GM19467 (cell line): ENCODE measurements at regions not wholly inside any gene's neighbourhood (a gene's known extent, or its start where the extent isn't known, plus 50 kb on each side); places are given as distances from the start of the nearest gene placed in this dataset.
A peak's percentile ranks its signal among the peaks of the same experiment; 100 is the strongest.

Source experiments
- ATAC-seq: cut with Tn5 transposase; IDR thresholded peaks from one replicate; pipeline ENCODE4 v1.9.1; 2021; ENCODE audit warnings: mild to moderate bottlenecking, moderate library complexity; ENCODE audit not compliant: unreplicated experiment

DNA sequence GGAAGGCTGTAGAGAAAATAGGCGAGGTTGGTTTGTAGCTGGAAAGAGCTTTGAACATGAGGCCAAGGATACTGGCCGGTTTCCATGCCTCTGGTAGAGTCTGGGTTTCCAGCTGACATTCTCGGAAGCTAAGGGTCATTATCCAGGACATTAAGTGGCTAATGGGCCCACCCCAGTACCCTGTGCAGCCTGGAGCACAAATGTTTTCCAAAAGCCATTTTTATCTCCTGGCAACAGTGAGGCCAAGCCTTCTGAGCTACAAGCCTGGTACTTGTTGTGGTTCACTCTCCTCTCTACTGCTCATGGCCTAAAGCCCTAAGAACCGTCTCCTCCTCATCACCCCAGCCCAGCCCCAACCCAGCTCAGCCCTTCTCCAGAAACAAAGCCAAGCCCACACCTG lies 122.9 kb downstream of the DMRTA2 start:
- ATAC-seq: no peak

DNA sequence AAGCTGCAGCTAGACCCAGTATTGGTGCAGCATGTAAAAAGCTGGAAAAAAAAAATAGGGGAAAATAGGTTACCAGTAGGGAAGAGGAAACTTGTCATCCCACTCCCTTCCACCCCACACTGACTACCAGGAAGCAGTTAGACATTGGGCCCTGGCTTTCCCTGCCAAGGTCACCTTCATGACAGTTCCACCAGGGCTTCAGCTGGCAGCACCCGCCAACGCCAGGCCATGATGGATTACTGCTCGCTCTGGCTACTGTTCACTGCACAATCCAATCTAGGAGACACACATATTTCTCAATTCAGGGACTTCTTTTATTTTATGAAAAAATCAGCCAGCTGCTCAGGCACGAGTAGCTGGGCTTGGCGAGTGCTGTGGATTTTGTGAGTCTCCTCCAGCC lies 127.7 kb downstream of the DMRTA2 start:
- ATAC-seq: no peak

DNA sequence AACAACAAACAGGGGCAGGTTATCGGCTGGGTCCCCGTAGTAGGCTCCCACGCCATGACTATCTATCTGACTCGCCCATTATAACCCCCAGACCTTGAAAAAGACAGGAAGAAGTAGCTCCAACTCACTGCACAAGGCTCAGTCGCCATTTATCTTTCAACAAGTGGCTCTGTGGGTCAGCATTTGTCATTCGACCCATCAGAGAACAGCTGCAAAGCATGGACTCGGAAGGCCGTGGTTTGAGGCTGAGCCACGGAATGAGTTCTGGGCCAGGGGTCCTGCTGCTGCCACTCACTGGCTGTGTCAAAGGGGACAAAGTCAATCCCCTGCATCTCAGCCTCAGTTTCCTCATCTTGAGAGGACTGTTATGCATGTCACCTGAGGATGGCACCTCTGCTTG lies 131.0 kb downstream of the DMRTA2 start:
- ATAC-seq: no peak

DNA sequence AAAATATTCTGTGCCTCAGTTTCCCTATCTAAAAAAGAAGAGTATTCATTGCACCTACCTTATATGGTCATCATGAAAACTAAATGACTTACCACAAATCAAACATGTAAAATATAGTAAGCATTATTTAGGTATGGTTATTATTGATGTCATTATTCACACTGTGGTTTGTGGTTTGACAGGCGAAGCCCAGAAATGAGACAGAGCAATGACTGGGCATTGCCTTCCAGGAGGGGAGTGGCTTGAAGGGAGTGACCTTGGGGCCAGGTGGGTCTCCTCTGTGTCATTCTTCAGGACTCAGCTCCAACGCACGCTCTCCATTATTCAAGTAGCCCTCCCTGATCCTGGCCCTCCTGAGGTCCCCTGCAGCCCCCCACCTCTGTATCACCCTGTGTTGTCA lies 133.7 kb downstream of the DMRTA2 start:
- ATAC-seq: no peak

DNA sequence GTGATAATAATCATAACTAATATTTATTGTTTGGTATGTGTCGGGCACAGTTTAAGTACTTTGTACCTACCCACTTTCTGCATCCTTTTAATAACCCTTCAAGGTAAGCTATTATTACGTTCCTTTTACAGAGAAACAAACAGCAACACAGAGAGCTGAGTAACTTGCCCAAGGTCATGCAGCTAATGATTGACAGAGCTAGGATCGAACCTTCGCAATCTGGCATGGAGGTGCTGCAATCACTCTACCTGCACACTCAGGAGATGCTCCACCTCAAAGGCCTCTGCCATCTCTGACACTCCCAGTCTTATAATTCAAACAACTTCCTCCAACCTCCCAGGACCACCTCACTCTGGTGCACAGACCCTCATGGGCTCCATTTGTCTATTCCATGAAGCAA lies 137.2 kb downstream of the DMRTA2 start:
- no peak for ATAC-seq

DNA sequence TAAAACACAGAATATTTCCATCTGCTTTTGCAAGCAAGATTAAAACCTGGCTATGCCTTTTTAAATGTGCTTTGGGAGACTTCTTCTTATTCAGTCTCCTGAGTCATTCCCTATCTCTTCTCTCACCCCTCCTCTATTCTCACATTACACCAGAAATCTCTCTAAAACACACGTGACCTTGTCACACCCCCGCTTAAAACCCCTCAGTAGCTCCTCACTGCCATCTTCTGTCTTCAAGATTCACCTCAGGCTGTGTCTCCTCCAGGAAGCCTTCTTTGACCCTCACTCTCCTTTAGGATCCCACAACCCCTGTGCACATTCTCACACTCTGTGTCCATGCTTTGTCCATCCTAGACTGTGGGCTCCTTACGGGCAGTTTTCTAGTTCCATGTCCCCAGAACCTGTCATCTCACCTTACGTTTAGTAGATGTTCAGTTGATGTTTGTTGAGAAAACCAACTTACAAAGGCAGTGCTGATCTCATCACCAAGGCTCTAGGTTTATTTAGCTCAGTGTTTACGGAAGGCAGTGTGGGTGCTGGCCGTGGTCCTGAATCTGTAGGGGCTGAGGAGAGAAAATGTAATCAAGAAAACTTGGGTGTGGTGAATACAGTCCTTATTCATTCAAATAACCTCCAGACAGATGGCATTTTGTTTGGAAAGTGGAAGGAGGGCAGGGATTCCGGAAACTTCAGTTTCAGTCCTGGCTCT lies 143.5 kb downstream of the DMRTA2 start:
- no peak for ATAC-seq

DNA sequence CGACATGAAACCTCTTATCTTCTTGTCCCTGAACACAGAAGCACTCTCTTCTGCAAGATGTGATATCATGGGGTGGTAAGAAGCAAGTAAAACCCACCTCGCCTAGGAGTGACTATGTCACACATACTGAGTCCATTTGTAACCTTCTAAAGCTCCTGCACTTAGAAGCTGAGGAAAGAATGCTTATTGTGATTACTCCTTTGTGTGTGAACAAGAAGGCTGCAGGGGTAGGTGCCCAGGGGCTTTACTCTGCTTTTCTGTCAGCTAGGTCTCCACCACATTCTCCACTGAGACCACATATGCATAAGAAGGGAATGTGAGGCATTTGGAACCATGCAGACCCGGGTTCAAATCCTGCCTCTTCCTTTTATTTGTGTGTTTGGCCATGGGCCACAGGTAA lies 144.3 kb downstream of the DMRTA2 start:
- ATAC-seq: no peak

DNA sequence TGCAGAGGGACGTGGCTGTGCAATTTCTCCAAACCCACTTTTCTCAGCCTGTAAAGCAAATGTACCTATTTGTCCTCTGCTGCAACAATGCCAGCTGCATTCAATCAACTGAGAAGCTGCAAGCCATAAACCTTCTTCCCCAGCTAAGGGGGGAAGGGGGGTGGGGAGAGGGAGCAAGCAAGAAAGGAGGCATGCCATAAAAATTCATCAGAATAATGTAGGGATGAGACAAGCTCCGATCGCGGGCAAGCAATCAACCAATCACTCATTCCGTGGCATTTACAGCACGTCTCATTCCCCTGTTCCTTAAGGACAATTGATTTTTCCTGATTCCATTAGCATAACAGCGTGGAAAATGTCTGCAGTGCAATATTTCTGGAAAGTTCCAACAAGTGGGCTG lies 144.8 kb downstream of the DMRTA2 start:
- ATAC-seq: no peak

DNA sequence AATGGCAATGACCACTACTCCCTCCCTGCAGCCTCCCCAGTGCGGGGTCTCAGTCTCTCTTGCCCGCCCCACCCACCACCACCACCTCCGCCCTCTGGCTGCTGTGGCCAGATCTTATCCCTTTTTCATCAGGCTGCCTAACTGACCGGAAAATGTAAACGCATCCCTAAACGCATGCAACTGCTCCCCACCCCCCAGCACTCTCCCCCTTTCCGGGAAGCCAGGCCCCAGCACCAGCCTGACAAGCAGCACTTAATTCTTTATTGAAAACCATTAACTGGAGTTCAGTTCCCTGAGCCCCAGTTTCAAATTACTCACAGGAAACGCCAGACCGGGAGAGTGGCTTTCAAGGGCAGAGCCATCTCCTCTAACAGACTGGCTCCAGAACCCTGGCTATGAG lies 147.7 kb downstream of the DMRTA2 start:
- ATAC-seq: no peak

DNA sequence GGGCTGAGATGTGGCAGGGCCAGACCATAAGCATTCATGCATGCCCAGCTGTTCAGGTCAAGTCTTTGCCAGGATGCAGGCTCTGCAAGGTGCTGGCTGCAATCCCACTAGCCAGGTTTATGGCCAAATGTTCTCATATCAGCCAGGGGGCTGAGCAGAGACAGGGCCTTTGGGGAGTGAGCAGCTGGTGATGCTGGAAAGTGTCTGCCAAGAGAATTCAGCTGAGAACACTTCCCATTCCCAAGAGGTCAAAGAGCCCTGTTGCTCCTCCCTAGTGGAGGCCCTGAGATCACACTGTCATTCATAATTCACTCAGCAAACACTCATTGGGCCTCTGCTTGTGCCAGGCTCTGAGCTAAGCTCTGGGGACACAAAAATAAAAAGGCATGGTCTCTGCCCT lies 150.3 kb downstream of the DMRTA2 start:
- ATAC-seq: no peak

DNA sequence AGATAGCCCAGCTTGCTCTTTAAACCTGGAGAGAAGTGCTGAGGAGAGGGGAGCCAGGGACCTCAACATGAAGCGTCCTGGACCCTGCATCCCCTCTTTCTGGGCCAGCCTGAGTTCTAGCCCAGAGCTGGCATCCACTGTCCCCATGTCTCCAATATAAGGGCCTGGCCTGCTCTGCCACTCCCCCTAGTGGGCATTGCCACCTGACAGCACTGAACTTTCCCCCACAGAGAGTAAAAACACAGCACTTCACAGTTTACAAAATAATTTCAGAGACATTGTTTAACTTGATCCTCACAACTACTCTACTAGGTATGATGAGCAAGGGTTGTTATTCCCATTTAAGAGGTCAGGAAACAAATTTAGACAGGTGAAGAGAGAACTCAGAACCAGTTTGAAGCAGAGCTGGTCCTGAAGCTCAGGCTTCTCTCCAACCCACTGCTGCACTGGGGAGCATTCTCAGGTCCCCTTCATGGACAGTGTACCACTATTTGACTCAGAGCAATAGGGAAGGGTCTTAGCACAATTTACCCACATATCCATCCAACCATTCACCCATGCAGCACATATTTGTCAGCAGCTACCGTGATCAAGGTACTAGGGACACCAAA lies 151.2 kb downstream of the DMRTA2 start:
- peak; percentile 69 for ATAC-seq

DNA sequence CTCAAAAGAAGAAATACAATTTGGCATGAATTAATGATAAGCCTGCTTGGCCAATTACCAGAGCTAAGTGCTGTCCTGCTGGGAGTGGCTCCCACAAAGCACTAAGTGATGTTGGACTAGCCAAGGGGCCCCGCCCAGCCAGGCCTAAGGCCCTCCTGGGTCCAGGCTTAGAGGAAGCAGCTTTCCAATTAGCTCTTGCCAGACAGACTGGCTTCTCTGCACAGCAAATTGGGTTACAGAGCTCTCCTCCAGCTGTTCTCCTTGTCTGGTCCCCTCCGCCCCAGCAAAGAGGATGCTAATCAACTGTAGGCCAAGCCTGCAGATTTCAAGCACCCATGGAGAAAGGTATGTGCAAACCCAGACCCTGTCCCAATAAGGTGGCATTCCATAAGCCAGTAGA lies 151.9 kb downstream of the DMRTA2 start:
- no peak for ATAC-seq

DNA sequence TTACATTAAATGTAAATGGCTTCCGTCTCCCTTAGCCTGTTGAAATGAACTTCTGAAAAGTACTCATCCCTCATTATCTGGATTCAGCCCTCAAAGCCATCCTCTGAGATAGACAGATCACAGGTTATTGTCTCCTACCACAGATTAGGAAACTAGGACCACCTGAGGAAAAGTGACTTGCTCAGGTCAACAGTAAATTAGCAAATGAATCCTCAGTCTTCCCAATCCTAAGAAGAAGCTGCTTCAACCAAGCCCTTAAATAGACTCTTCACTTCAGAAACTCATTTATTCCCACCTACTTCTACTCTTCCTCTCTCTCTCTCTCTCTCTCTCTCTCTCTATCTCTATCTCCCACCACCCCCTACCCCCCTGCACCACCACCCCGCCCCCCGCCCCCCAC lies 152.3 kb downstream of the DMRTA2 start:
- ATAC-seq: no peak

DNA sequence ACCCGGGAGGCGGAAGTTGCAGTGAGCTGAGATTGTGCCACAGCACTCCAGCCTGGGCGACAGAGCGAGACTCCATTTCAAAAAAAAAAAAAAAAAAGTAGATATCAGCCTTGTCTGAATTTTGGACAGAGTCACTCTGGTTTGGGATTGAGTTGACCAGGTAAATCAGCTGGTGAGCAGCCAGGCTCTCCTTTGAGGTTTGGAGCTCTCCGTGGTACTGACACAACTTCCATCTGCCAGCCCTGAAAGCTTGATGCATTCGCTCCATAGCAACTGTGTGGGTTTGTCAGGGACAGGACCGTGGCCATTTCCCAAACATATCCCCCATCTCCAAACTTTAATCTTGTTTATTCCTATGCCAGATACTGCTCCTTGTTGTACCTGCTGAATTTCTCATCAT lies 155.2 kb downstream of the DMRTA2 start:
- ATAC-seq: no peak

DNA sequence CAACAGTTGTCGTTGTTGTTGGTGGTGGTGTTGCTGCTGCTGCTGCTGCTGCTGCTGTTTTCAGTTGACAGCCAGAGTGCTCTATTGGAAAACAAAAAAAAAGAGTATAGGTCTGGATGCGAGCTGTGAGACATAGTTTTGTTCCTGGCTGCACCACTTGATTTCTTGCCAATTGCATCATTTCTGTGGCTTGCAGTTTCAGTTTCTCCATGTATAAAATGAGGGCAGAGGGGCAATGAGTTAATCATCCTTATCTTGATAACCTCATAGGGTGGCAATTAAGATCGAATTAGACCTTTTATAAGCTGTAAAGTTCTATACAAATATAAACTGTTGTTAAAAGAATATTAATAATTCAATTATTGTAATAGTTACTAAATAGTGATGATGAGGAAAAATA lies 156.7 kb downstream of the DMRTA2 start:
- ATAC-seq: no peak

DNA sequence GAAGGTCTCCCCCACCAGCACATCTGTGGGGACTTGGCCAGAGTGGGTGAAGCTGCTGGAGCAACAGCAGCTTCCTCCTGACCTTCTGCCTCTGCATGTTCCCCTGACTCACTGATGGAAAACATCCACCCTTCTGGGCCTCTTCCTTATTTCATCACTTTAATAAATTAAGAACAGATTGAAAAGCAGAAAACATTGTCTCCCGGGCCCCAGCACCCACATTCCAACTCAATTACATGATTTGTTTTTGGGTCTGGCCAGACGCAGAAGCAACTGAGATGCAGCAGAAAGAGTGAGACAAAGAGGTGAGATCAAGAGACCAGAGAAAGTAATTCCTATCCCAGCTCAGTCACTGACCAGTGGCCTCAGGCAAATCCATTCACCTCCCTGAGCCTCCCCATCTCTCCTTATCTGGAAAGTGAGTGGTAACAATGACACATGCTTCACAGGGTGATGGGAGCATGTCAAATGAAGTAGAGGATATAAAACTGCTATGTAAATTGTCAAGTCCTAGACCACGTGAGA lies 157.1 kb downstream of the ELAVL4 start:
- ATAC-seq: no peak

DNA sequence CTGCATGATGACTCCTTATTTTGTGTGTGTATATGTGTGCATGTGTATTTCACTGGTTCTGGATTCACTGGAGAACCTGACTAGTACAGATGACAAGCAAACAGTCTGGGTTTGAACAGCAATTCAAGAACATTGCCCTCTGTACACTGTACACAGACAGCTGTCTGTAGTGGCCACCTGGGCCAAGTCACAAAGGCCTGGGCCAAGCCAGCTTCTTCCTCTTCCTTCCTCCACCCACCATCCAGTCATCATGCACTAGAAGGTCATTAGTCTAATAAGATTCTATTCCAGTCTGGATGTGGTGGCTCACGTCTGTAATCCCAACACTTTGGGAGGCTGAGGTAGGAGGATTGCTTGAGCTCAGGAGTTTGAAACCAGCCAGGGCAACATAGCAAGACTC lies 155.9 kb downstream of the ELAVL4 start:
- ATAC-seq: no peak

DNA sequence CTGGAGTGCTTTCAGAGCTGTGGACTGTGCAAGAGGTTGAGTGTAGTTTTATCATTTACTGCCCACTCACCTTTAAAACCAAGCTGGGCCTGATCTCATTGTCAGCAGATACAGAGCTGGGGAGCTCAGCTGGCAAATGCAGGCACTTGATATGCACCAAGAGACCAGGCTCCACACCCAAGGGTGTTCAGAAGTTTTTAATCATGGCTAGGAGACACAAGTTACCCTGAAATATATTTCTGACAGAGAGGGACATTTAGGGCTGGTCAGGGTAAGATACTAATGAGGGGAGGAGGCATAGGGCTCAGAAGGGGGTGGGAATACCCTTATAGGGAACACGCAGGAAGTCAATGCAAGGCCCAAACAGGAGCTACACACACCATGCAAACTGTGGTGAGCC lies 153.7 kb downstream of the ELAVL4 start:
- no peak for ATAC-seq

DNA sequence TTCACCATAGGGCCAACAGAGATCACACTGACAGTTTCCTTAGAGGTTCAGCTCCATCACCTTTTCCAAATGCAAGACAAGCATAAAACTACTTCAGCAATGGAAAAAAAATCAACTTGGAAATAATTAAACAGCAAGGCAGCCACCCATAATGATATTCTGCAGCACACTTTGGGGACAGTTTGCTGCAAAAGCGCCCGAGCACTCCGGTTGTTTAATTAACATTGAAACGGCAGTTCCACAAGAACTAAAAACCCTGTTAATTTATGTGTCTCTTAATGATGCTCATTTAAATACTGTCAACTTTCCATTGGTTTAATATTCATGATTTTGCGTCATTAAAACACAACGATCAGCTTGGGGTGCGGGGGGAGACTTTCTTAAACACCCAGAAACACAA lies 153.2 kb downstream of the ELAVL4 start:
- ATAC-seq: no peak

DNA sequence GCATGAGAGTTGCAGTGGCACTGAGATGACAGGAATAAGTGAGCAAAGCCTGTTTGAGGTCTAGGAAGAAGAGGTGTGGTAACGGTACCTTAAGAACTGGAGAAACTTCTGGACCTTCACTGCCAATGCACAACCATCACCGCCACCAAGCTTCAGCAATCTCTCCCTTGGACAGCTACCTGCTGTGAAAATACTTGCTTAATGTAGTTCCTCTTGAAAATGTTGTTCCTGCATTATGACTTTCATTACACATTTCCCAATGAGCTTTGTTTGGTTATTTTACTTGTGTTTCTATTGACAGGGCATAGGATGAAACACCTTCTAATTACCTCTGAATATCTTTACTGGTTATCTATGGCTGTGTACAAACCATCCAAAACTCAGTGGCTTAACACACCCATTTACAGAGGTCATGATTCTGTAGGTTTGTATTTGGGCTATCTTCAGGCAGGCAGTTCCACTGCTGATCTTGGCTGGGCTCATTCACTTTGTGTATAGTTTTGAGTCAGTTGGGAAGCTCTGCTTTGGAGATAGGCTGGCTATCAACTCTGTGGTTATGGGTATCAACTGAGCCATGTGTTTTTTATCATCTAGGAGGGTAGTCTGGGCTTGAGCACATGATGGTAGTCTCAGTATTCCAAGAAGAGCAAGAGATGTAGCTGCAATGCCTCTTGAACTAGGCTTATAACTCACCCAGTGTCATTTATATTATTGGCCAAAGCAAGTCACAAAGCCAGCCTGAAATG lies 149.4 kb downstream of the ELAVL4 start:
- ATAC-seq: no peak

DNA sequence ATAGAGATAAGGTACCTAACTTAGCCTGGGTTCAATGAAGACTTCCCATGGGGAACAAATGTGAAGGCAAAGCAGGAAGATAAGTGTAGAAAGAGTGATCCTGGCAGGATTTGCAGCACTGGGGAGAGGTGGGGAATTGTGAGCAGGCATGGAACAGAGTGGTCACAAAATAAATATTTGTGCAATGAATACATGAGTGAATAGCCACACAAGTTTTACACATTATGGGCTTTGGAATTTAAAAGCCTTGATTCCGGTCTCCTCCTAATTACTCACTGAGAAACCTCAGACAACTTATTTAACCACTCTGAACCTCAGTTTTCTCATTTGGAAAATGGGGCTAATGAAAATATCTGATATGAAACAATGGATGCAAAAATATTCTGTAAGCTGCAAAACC lies 148.3 kb downstream of the ELAVL4 start:
- ATAC-seq: no peak
